NCI-H128 (cell line): ENCODE measurements at regions not wholly inside any gene's neighbourhood (a gene's known extent, or its start where the extent isn't known, plus 50 kb on each side); places are given as distances from the start of the nearest gene placed in this dataset.

ENCODE experiments used
- DNase-seq: peaks from one replicate; lab custom pipeline; 2025; ENCODE audit not compliant: unreplicated experiment; lab: John Stamatoyannopoulos, UW

GRCh38 chr1:59162665-59163064, 134.2 kb upstream of the FGGY start:
- no peak for DNase-seq

GRCh38 chr1:59163268-59164092, 133.4 kb upstream of the FGGY start:
- DNase-seq = no peak

- DNase-seq = no peak
Measured at GRCh38 chr1:59164371-59164770, 132.5 kb upstream of the FGGY start.

GRCh38 chr1:59165353-59165752, 131.5 kb upstream of the FGGY start:
- DNase-seq = no peak

GRCh38 chr1:59169703-59170102, 127.2 kb upstream of the FGGY start:
- no peak for DNase-seq

GRCh38 chr1:59170659-59171058, 126.2 kb upstream of the FGGY start:
- DNase-seq = no peak

- no peak for DNase-seq
Measured at GRCh38 chr1:59171788-59172187, 125.1 kb upstream of the FGGY start.

- DNase-seq = no peak
Measured at GRCh38 chr1:59172693-59173092, 124.2 kb upstream of the FGGY start.

GRCh38 chr1:59173721-59174120, 123.2 kb upstream of the FGGY start:
- no peak for DNase-seq

- DNase-seq = no peak
Measured at GRCh38 chr1:59176471-59176870, 120.4 kb upstream of the FGGY start.

GRCh38 chr1:59177756-59178155, 119.1 kb upstream of the FGGY start:
- DNase-seq = no peak

GRCh38 chr1:59178339-59179187, 118.3 kb upstream of the FGGY start:
- DNase-seq = no peak

- no peak for DNase-seq
Measured at GRCh38 chr1:59179673-59180072, 117.2 kb upstream of the FGGY start.

GRCh38 chr1:59180735-59181134, 116.2 kb upstream of the FGGY start:
- DNase-seq = no peak

GRCh38 chr1:59183749-59184317, 113.1 kb upstream of the FGGY start:
- DNase-seq = no peak

GRCh38 chr1:59184365-59184905, 112.5 kb upstream of the FGGY start:
- no peak for DNase-seq

- no peak for DNase-seq
Measured at GRCh38 chr1:59185163-59185860, 111.6 kb upstream of the FGGY start.

- DNase-seq = no peak
Measured at GRCh38 chr1:59186656-59187055, 110.2 kb upstream of the FGGY start.

GRCh38 chr1:59188413-59189213, 108.3 kb upstream of the FGGY start:
- no peak for DNase-seq

- DNase-seq = no peak
Measured at GRCh38 chr1:59193443-59194093, 103.3 kb upstream of the FGGY start.
